ENCODE measurements at regions not wholly inside any gene's neighbourhood (a gene's known extent, or its start where the extent isn't known, plus 50 kb on each side); places are given as distances from the start of the nearest gene placed in this dataset.

DNA sequence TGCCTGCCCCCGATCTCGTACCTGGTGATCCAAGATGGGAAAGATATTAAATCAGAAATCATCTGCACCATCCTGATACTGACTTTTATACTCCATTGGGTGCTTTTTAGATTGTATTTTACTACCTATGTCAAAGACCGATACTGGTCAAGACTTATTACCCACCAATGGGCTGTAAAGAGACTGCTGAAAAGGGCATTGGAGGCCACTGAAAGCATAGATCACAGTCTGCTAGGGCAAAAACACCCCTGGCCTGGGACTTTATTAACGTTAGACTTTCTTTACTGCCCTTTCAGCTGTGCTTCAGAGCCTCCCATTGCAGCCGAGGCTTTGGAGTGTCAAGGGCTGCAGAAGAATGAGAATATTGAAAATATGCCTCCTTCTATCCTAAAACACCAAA, 472.8 kb upstream of the DDX18 start:
- H3K9me3 ChIP-seq (ENCODE audit: low read length), result no peaks in the 10 kb centered on the region
- TF ChIP-seq EZH2phosphoT487 (IDR thresholded peaks at IDR 0.05; ENCODE audit: borderline replicate concordance, low read depth, low read length), result no peak
- TF ChIP-seq, protein P1, sequence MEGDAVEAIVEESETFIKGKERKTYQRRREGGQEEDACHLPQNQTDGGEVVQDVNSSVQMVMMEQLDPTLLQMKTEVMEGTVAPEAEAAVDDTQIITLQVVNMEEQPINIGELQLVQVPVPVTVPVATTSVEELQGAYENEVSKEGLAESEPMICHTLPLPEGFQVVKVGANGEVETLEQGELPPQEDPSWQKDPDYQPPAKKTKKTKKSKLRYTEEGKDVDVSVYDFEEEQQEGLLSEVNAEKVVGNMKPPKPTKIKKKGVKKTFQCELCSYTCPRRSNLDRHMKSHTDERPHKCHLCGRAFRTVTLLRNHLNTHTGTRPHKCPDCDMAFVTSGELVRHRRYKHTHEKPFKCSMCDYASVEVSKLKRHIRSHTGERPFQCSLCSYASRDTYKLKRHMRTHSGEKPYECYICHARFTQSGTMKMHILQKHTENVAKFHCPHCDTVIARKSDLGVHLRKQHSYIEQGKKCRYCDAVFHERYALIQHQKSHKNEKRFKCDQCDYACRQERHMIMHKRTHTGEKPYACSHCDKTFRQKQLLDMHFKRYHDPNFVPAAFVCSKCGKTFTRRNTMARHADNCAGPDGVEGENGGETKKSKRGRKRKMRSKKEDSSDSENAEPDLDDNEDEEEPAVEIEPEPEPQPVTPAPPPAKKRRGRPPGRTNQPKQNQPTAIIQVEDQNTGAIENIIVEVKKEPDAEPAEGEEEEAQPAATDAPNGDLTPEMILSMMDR (conservative IDR thresholded peaks at IDR 0.05; ENCODE audit: low read length), result no peak
- H3K9me2 ChIP-seq (ENCODE audit: insufficient read depth, low read length), result no peaks in the 10 kb centered on the region
- H3K4me3 ChIP-seq (ENCODE audit: low read depth, low read length, poor library complexity, severe bottlenecking), result no peak overlapping the region
- no TSS peak for BruUV-seq (replicated peaks)
- H3K27ac ChIP-seq (ENCODE audit: low read depth, low read length, poor library complexity, severe bottlenecking), result no peak overlapping the region
- CTCF ChIA-PET (ENCODE audit: unreplicated experiment), result no interaction called here
- intact Hi-C loops (cut with micrococcal nuclease; ENCODE audit: unreplicated experiment), result no loop called here
- no peak for DNase-seq (ENCODE audit: low spot score)
- H3K4me1 ChIP-seq (ENCODE audit: insufficient read depth, low read length, poor library complexity, severe bottlenecking), result no peaks in the 10 kb centered on the region
- H3K4me2 ChIP-seq (ENCODE audit: low read length), result no peak overlapping the region
- H3K79me2 ChIP-seq (ENCODE audit: insufficient read depth, low read depth, low read length), result no peaks in the 10 kb centered on the region
- H3K36me3 ChIP-seq (ENCODE audit: insufficient read depth, low read length), result no peaks in the 10 kb centered on the region
- H2AFZ ChIP-seq (ENCODE audit: low read length), result no peak overlapping the region
- POLR2A ChIA-PET, result no interaction called here
- H4K20me1 ChIP-seq (ENCODE audit: insufficient read depth, low read length), result no peaks in the 10 kb centered on the region

DNA sequence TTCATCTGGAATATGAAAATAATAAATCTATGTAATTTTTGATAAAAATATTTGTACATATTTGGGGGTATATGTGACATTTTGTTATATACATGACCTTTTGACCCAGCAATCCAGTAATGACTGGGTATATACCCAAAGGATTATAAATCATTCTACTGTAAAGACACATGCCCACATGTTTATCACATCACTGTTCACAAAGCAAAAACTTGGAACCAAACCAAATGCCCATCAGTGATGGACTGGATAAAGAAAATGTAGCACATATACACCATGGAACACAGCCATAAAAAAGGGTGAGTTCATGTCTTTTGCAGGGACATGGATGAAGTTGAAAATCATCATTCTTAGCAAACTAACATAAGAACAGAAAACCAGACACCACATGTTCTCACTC, 472.1 kb upstream of the DDX18 start:
- no peak overlapping the region for H3K27ac ChIP-seq (ENCODE audit: low read depth, low read length, poor library complexity, severe bottlenecking)
- POLR2A ChIA-PET, result no interaction called here
- H3K9me3 ChIP-seq (ENCODE audit: low read length), result no peaks in the 10 kb centered on the region
- intact Hi-C loops (cut with micrococcal nuclease; ENCODE audit: unreplicated experiment), result no loop called here
- H2AFZ ChIP-seq (ENCODE audit: low read length), result no peak overlapping the region
- no peaks in the 10 kb centered on the region for H3K9me2 ChIP-seq (ENCODE audit: insufficient read depth, low read length)
- TF ChIP-seq, protein P1 (conservative IDR thresholded peaks at IDR 0.05; ENCODE audit: low read length), result no peak
- no peak for TF ChIP-seq EZH2phosphoT487 (IDR thresholded peaks at IDR 0.05; ENCODE audit: borderline replicate concordance, low read depth, low read length)
- no TSS peak for BruUV-seq (replicated peaks)
- H3K4me3 ChIP-seq (ENCODE audit: low read depth, low read length, poor library complexity, severe bottlenecking), result no peak overlapping the region
- H3K79me2 ChIP-seq (ENCODE audit: insufficient read depth, low read depth, low read length), result no peaks in the 10 kb centered on the region
- CTCF ChIA-PET (ENCODE audit: unreplicated experiment), result no interaction called here
- no peak overlapping the region for H3K4me2 ChIP-seq (ENCODE audit: low read length)
- no peaks in the 10 kb centered on the region for H4K20me1 ChIP-seq (ENCODE audit: insufficient read depth, low read length)
- no peaks in the 10 kb centered on the region for H3K4me1 ChIP-seq (ENCODE audit: insufficient read depth, low read length, poor library complexity, severe bottlenecking)
- no peaks in the 10 kb centered on the region for H3K36me3 ChIP-seq (ENCODE audit: insufficient read depth, low read length)
- no peak for DNase-seq (ENCODE audit: low spot score)

DNA sequence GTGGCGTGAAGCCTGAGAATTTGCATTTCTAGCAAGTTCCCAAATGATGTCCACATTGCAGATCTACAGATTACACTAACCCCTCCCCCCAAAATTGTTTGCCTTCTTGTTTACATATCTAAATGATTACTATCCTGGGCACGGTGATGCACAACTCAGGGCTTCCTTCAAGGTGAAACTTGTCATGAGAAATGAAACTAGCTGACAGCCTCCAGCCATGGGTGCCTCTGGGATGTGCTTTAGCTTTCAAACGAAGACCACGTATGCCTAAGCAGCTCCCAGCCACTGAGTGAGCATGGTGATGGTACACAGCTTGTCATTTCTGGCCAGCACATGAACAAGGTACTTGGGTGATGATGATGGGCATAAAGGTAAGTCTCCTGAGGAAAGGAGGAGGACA, 464.8 kb upstream of the DDX18 start:
- POLR2A ChIA-PET, result interaction anchor here (0.6 kb wide), 1 partner anchor 406 kb away, joined by 3 read pairs; no protein-coding TSS in a partner anchor

More for the DNA sequence above, 464.8 kb upstream of the DDX18 start:
- Histone ChIP-seq H3K9me3 (ENCODE audit: low read length) (no peaks in the 10 kb centered on the region), H4K20me1 (ENCODE audit: insufficient read depth, low read length) (no peaks in the 10 kb centered on the region), H3K36me3 (ENCODE audit: insufficient read depth, low read length) (no peaks in the 10 kb centered on the region), H3K27ac (ENCODE audit: low read depth, low read length, poor library complexity, severe bottlenecking) (no peak overlapping the region), H2AFZ (ENCODE audit: low read length) (no peak overlapping the region), H3K4me3 (ENCODE audit: low read depth, low read length, poor library complexity, severe bottlenecking) (no peak overlapping the region), H3K79me2 (ENCODE audit: insufficient read depth, low read depth, low read length) (no peaks in the 10 kb centered on the region), H3K4me1 (ENCODE audit: insufficient read depth, low read length, poor library complexity, severe bottlenecking) (no peaks in the 10 kb centered on the region), H3K9me2 (ENCODE audit: insufficient read depth, low read length) (no peaks in the 10 kb centered on the region), H3K4me2 (ENCODE audit: low read length) (no peak overlapping the region)
- no peak for DNase-seq (ENCODE audit: low spot score)
- BruUV-seq (replicated peaks), result no TSS peak
- intact Hi-C loops (cut with micrococcal nuclease; ENCODE audit: unreplicated experiment), result no loop called here
- CTCF ChIA-PET (ENCODE audit: unreplicated experiment), result no interaction called here
- no peak for TF ChIP-seq EZH2phosphoT487 (IDR thresholded peaks at IDR 0.05; ENCODE audit: borderline replicate concordance, low read depth, low read length)
- TF ChIP-seq, protein P1 (conservative IDR thresholded peaks at IDR 0.05; ENCODE audit: low read length), result no peak
